SIG-M5 treated with dmso at 0.1 percent for 504 hours (cell line): ENCODE measurements at regions not wholly inside any gene's neighbourhood (a gene's known extent, or its start where the extent isn't known, plus 50 kb on each side); places are given as distances from the start of the nearest gene placed in this dataset.
A peak's percentile ranks its signal among the peaks of the same experiment; 100 is the strongest.

ENCODE experiments used
- DNase-seq: peaks from one replicate; lab custom pipeline; 2025; ENCODE audit not compliant: unreplicated experiment; lab: John Stamatoyannopoulos, UW

- no peak for DNase-seq
Measured at GRCh38 chr7:121456785-121457359, 60.8 kb upstream of the FAM3C start.

- no peak for DNase-seq
Measured at GRCh38 chr7:121456015-121456414, 59.9 kb upstream of the FAM3C start.

GRCh38 chr7:121452389-121452788 lies 56.3 kb upstream of the FAM3C start:
- DNase-seq: no peak

- no peak for DNase-seq
Measured at GRCh38 chr7:121451367-121452094, 55.4 kb upstream of the FAM3C start.

- DNase-seq: no peak
Measured at GRCh38 chr7:121450631-121451198, 54.6 kb upstream of the FAM3C start.

- no peak for DNase-seq
Measured at GRCh38 chr7:121449735-121450240, 53.7 kb upstream of the FAM3C start.

- DNase-seq: no peak
Measured at GRCh38 chr7:121449329-121449728, 53.2 kb upstream of the FAM3C start.

- DNase-seq: no peak
Measured at GRCh38 chr7:121448429-121448828, 52.3 kb upstream of the FAM3C start.

GRCh38 chr7:121447911-121448300 lies 51.8 kb upstream of the FAM3C start:
- DNase-seq: no peak

GRCh38 chr7:121447243-121447910 lies 51.3 kb upstream of the FAM3C start:
- no peak for DNase-seq

GRCh38 chr7:121446526-121446925 lies 50.4 kb upstream of the FAM3C start:
- peak; percentile 51 for DNase-seq
